Suprapubic skin (tissue), 4 donors: ENCODE measurements at regions not wholly inside any gene's neighbourhood (a gene's known extent, or its start where the extent isn't known, plus 50 kb on each side); places are given as distances from the start of the nearest gene placed in this dataset.

ENCODE experiments used
- POLR2A ChIP-seq, 2 donors: fragments of 450-650 bp; IDR thresholded peaks; one replicate each; pipeline ENCODE4 v1.6.1; 2017; ENCODE audit warnings: antibody characterized with exemption in 2 of 2, mild to moderate bottlenecking in 2 of 2, moderate library complexity in 2 of 2
- POLR2AphosphoS5 ChIP-seq, 3 donors: sonication (generic); formaldehyde crosslinking; IDR thresholded peaks; one replicate each; pipeline ENCODE4 v1.6.1; 2017; ENCODE audit warnings: antibody characterized with exemption in 3 of 3
- TF ChIP-seq, protein P1 (sequence below), 2 donors: fragments of 200-600 bp in 1 of 2; fragments of 450-650 bp in 1 of 2; sonication (generic) in 1 of 2; IDR thresholded peaks; one replicate each; pipeline ENCODE4 v1.5.1; 2016 to 2019; ENCODE audit warnings: antibody characterized with exemption in 2 of 2, mild to moderate bottlenecking in 1 of 2, moderate library complexity in 1 of 2

DNA sequence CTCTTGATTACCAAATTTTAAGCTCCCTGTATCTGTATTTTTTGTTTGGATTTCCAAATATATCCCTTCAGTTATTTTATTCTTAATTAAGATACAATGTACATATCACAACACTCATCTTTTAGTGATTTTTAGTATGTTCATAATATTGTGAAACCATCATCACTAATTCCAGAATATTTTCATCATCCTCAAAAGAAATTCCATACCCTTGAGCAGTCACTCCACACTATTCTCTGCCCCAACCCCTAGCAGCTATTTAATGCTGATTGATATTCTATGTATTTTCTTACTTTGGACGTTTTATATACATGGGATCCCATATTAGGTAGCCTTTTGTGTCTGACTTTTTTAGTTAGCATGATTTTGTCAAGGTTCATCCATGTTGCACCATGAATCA lies 127.4 kb upstream of the SLC8A1 start:
- no peak for TF ChIP-seq POLR2AphosphoS5 (IDR thresholded peaks at IDR 0.05)
- TF ChIP-seq, protein P1, sequence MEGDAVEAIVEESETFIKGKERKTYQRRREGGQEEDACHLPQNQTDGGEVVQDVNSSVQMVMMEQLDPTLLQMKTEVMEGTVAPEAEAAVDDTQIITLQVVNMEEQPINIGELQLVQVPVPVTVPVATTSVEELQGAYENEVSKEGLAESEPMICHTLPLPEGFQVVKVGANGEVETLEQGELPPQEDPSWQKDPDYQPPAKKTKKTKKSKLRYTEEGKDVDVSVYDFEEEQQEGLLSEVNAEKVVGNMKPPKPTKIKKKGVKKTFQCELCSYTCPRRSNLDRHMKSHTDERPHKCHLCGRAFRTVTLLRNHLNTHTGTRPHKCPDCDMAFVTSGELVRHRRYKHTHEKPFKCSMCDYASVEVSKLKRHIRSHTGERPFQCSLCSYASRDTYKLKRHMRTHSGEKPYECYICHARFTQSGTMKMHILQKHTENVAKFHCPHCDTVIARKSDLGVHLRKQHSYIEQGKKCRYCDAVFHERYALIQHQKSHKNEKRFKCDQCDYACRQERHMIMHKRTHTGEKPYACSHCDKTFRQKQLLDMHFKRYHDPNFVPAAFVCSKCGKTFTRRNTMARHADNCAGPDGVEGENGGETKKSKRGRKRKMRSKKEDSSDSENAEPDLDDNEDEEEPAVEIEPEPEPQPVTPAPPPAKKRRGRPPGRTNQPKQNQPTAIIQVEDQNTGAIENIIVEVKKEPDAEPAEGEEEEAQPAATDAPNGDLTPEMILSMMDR (IDR thresholded peaks at IDR 0.05): no peak
- TF ChIP-seq POLR2A (IDR thresholded peaks at IDR 0.05): no peak
